A673 (cell line): ENCODE measurements at regions not wholly inside any gene's neighbourhood (a gene's known extent, or its start where the extent isn't known, plus 50 kb on each side); places are given as distances from the start of the nearest gene placed in this dataset.

Experiments used
- BruUV-seq: library from RNA; stranded (reverse); fragments of 400-500 nt; replicated peaks from 2 replicates; lab custom pipeline; 2021; lab: Mats Ljungman, UMichigan
- CTCF ChIA-PET: fragments of 300-600 bp; sonication (Branson Sonifier 250); formaldehyde crosslinking; loops from one replicate; lab custom pipeline; 2022; ENCODE audit warnings: antibody characterized with exemption; lab: Charles Lee
- POLR2A ChIA-PET: fragments of 300-600 bp; sonication (Branson Sonifier 250); formaldehyde crosslinking; loops from one replicate; lab custom pipeline; 2022; ENCODE audit warnings: antibody characterized with exemption; ENCODE audit not compliant: low non-redundant PET; lab: Charles Lee
- DNase-seq: peaks from one replicate; pipeline ENCODE4 v3.0.0-alpha.2; 2015; ENCODE audit warnings: low spot score
- H3K27ac ChIP-seq: fragments of 200-600 bp; sonication (generic); 2 replicates; pipeline ENCODE4 v1.5.1; 2016; ENCODE audit warnings: mixed run types, low read depth, mild to moderate bottlenecking, mixed read lengths, antibody characterized with exemption, low read length; ENCODE audit not compliant: poor library complexity, severe bottlenecking
- H3K27me3 ChIP-seq: fragments of 200-600 bp; sonication (generic); replicated peaks from 2 replicates; pipeline ENCODE4 v1.6.1; 2017; ENCODE audit warnings: mixed run types, low read depth, mild to moderate bottlenecking, mixed read lengths, antibody characterized with exemption, low read length; ENCODE audit not compliant: insufficient read depth, poor library complexity
- H3K36me3 ChIP-seq: fragments of 200-600 bp; sonication (generic); 2 replicates; pipeline ENCODE4 v1.6.1; 2016; ENCODE audit warnings: mixed run types, mild to moderate bottlenecking, mixed read lengths, antibody characterized with exemption, low read length; ENCODE audit not compliant: insufficient read depth, poor library complexity, severe bottlenecking
- H3K4me1 ChIP-seq: fragments of 200-600 bp; sonication (generic); 2 replicates; pipeline ENCODE4 v1.6.1; 2017; ENCODE audit warnings: mixed run types, mild to moderate bottlenecking, mixed read lengths, antibody characterized with exemption, low read length; ENCODE audit not compliant: insufficient read depth, poor library complexity, severe bottlenecking
- H3K4me3 ChIP-seq: fragments of 200-600 bp; sonication (generic); 2 replicates; pipeline ENCODE4 v1.5.1; 2016; ENCODE audit warnings: low read depth, mixed run types, mild to moderate bottlenecking, mixed read lengths, low read length; ENCODE audit not compliant: poor library complexity, severe bottlenecking
- H3K9me3 ChIP-seq: fragments of 200-600 bp; sonication (generic); 2 replicates; pipeline ENCODE4 v1.6.1; 2016; ENCODE audit warnings: mixed run types, low read depth, mild to moderate bottlenecking, mixed read lengths, antibody characterized with exemption, low read length; ENCODE audit not compliant: poor library complexity, severe bottlenecking
- EZH2 ChIP-seq: fragments of 200-600 bp; sonication (generic); IDR thresholded peaks from 2 replicates; pipeline ENCODE4 v1.6.1; 2017; ENCODE audit warnings: borderline replicate concordance, low read depth, mild to moderate bottlenecking, mixed read lengths, antibody characterized with exemption, low read length; ENCODE audit not compliant: poor library complexity, severe bottlenecking
- intact Hi-C: fragments of 100-400 bp; cut with micrococcal nuclease; formaldehyde crosslinking; loops from one replicate; pipeline ENCODE4 v1.10.0; 2022; ENCODE audit not compliant: unreplicated experiment
- TF ChIP-seq, protein P1 (sequence below): fragments of 300-800, 200-600 bp; sonication (generic); conservative IDR thresholded peaks from 2 replicates; pipeline ENCODE4 v1.5.1; 2017; ENCODE audit warnings: low read depth, mild to moderate bottlenecking, antibody characterized with exemption, low read length, moderate library complexity, mixed read lengths

DNA sequence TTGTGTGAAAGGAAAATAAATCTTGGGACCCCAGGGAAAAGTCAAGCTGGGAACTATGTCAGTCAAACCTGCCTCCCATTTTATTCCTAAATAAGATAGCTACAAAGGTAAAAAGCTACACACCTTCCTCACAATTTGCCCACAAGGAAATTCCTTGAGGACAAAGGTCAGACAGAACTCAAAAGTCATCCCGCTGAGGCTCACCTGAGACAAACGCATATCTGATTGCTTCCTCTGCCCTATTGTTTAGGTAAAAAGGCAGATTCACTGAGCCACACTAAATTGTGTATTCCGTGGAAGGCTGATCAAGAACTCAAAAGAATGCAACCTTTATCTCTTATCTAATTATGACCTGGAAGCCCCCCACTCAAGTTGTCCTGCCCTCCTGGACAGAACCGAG, 58.7 kb upstream of the MAML3 start:
- ChIA-PET POLR2A (no interaction called here), CTCF (no interaction called here)
- H3K9me3 ChIP-seq, result no peaks in the 10 kb centered on the region
- H3K36me3 ChIP-seq, result no peaks in the 10 kb centered on the region
- no peak for DNase-seq
- BruUV-seq, result no TSS peak
- H3K27ac ChIP-seq, result no peak overlapping the region
- no peaks in the 10 kb centered on the region for H3K27me3 ChIP-seq
- intact Hi-C loops, result no loop called here
- H3K4me1 ChIP-seq, result no peaks in the 10 kb centered on the region
- TF ChIP-seq EZH2, result no peak
- TF ChIP-seq, protein P1, sequence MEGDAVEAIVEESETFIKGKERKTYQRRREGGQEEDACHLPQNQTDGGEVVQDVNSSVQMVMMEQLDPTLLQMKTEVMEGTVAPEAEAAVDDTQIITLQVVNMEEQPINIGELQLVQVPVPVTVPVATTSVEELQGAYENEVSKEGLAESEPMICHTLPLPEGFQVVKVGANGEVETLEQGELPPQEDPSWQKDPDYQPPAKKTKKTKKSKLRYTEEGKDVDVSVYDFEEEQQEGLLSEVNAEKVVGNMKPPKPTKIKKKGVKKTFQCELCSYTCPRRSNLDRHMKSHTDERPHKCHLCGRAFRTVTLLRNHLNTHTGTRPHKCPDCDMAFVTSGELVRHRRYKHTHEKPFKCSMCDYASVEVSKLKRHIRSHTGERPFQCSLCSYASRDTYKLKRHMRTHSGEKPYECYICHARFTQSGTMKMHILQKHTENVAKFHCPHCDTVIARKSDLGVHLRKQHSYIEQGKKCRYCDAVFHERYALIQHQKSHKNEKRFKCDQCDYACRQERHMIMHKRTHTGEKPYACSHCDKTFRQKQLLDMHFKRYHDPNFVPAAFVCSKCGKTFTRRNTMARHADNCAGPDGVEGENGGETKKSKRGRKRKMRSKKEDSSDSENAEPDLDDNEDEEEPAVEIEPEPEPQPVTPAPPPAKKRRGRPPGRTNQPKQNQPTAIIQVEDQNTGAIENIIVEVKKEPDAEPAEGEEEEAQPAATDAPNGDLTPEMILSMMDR, result no peak
- H3K4me3 ChIP-seq, result no peak overlapping the region

DNA sequence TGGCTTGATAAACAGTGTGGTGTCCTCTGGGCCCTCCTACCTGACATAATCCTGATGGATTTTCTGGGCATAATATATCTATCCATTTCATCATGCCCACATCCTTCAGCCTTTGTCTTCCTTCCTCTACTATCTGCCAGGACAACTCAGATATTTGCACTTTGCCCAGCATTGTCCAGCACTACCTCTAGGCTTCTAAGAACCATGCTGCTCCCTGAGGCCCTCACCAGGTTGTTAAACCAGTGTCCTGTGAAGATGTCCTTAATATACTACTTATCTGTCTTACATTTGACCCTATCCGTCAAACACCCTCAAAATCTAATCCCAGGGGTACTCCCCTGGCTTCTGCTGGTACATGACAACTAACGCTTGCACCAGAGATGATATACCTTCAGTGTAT, 58.2 kb upstream of the MAML3 start:
- POLR2A ChIA-PET, result no interaction called here

DNA sequence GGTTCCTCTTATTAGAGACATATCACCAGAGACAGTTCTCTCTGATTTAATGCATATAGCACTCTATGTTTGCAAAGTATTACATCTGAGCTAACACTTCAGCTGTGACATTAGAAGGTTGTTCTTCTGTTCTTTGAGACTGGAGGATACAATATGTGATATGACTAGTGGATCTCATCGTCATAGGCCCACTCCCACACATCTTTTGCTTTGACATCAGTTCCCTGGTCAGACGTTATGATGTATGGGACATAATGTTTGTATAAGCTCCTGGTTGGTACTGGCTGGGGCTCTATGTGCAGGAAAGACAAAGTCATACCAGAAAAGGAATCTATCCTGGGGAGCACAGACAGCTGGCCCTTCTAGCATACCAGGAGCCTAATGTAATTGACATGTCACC, 57.7 kb upstream of the MAML3 start:
- CTCF ChIA-PET, result no interaction called here
- no peak for TF ChIP-seq EZH2
- TF ChIP-seq, protein P1, result no peak
- BruUV-seq, result no TSS peak
- Histone ChIP-seq H3K27ac (no peak overlapping the region), H3K27me3 (no peaks in the 10 kb centered on the region), H3K4me3 (no peak overlapping the region), H3K9me3 (no peaks in the 10 kb centered on the region), H3K4me1 (no peaks in the 10 kb centered on the region), H3K36me3 (no peaks in the 10 kb centered on the region)
- DNase-seq, result no peak
- POLR2A ChIA-PET, result no interaction called here
- intact Hi-C loops, result no loop called here

More for the DNA sequence above, 58.2 kb upstream of the MAML3 start:
- Histone ChIP-seq H3K4me3 (no peak overlapping the region), H3K9me3 (no peaks in the 10 kb centered on the region), H3K4me1 (no peaks in the 10 kb centered on the region), H3K27ac (no peak overlapping the region), H3K27me3 (no peaks in the 10 kb centered on the region), H3K36me3 (no peaks in the 10 kb centered on the region)
- CTCF ChIA-PET, result no interaction called here
- intact Hi-C loops, result no loop called here
- no TSS peak for BruUV-seq
- no peak for TF ChIP-seq EZH2
- TF ChIP-seq, protein P1, result no peak
- DNase-seq, result no peak
